H1 (cell line): ENCODE measurements at regions not wholly inside any gene's neighbourhood (a gene's known extent, or its start where the extent isn't known, plus 50 kb on each side); places are given as distances from the start of the nearest gene placed in this dataset.

Source experiments
- CTBP2 ChIP-seq: IDR thresholded peaks from 2 replicates; pipeline ENCODE4 v1.7.0; 2011; ENCODE audit warnings: borderline replicate concordance, mild to moderate bottlenecking, moderate library complexity, mixed read lengths, low read length; ENCODE audit not compliant: insufficient read depth, insufficient read length
- CTCF ChIP-seq, 3 experiments: IDR thresholded peaks; 1 replicate in 2 of 3; 2 replicates in 1 of 3; pipeline versions ENCODE4 v1.5.1 to v1.6.1; 2011; ENCODE audit warnings: low read length in 3 of 3, mild to moderate bottlenecking in 3 of 3, inconsistent platforms in 2 of 3, low read depth in 1 of 3, moderate library complexity in 1 of 3; ENCODE audit not compliant: insufficient read depth in 1 of 3; ENCODE audit errors: control extremely low read depth in 1 of 3
- EZH2 ChIP-seq: fragments of 200-600 bp; sonication (generic); IDR thresholded peaks from 2 replicates; pipeline ENCODE4 v1.7.1; 2012; ENCODE audit warnings: low read depth, mild to moderate bottlenecking, moderate library complexity, low read length, inconsistent platforms; ENCODE audit not compliant: severe bottlenecking
- GABPA ChIP-seq: IDR thresholded peaks from 2 replicates; pipeline ENCODE4 v1.6.1; 2011; ENCODE audit warnings: mild to moderate bottlenecking, low read length, moderate library complexity, borderline replicate concordance; ENCODE audit not compliant: insufficient read depth
- JUN ChIP-seq: IDR thresholded peaks from 2 replicates; pipeline ENCODE4 v1.6.1; 2011; ENCODE audit warnings: low read depth, mild to moderate bottlenecking, improper control_type of control experiment, low read length
- MAX ChIP-seq: IDR thresholded peaks from 2 replicates; pipeline ENCODE4 v1.6.1; 2012; ENCODE audit warnings: inconsistent platforms
- PHF8 ChIP-seq: fragments of 200-600 bp; sonication (generic); conservative IDR thresholded peaks from 2 replicates; pipeline ENCODE4 v1.7.1; 2012; ENCODE audit warnings: low read depth, mild to moderate bottlenecking, inconsistent platforms, low read length, moderate library complexity
- POLR2AphosphoS5 ChIP-seq: IDR thresholded peaks from 2 replicates; pipeline ENCODE4 v1.6.1; 2011; ENCODE audit warnings: low read depth, low read length
- RAD21 ChIP-seq, 2 experiments: IDR thresholded peaks in 1 of 2; conservative IDR thresholded peaks in 1 of 2; 2 replicates each; pipeline ENCODE4 v1.6.1; 2011; ENCODE audit warnings: low read depth in 2 of 2, low read length in 2 of 2, improper control_type of control experiment in 1 of 2, inconsistent platforms in 1 of 2, mild to moderate bottlenecking in 1 of 2, moderate library complexity in 1 of 2
- RNF2 ChIP-seq: fragments of 200-900, 300-1000 bp; sonication (generic); IDR thresholded peaks from 2 replicates; pipeline ENCODE4 v1.7.1; 2016; ENCODE audit warnings: borderline replicate concordance, low read depth, mild to moderate bottlenecking, antibody characterized with exemption, low read length; ENCODE audit not compliant: poor library complexity, severe bottlenecking; ENCODE audit errors: missing control alignments
- SP2 ChIP-seq: IDR thresholded peaks from 2 replicates; pipeline ENCODE4 v1.6.1; 2012; ENCODE audit warnings: mild to moderate bottlenecking, low read length, inconsistent platforms
- TAF1 ChIP-seq: IDR thresholded peaks from 2 replicates; pipeline ENCODE4 v1.6.1; 2011; ENCODE audit warnings: mild to moderate bottlenecking, low read depth, low read length
- YY1 ChIP-seq: IDR thresholded peaks from 2 replicates; pipeline ENCODE4 v1.6.1; 2011; ENCODE audit warnings: low read depth, mild to moderate bottlenecking, low read length

DNA sequence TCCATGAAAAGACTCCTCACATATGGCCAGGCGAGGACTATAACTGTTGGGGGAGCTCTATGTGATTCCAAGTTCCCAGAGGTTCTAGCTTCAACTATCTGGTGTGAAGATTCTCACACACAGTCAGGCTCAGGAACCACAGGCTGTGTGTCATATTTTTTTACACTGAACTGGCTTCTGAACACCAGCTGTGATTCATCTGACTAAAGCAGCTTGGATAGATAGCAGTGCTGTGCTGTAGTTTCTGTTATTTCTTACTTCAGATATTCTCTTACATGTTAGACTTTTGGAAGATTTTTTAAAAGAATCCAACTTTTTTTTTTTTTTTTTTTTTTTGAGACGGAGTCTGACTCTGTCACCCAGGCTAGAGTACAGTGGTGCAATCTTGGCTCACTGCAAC is 140.7 kb upstream of the MCHR2 start:
- TF ChIP-seq CTBP2 (no peak), POLR2AphosphoS5 (no peak), GABPA (no peak), CTCF (IDR thresholded peaks at IDR 0.05; ENCODE audit: control extremely low read depth in 1 of 3, insufficient read depth in 1 of 3, low read depth in 1 of 3, low read length in 3 of 3) (no peak), RNF2 (no peak), RAD21 (IDR thresholded peaks at IDR 0.05 in 1 of 2, conservative IDR thresholded peaks at IDR 0.05 in 1 of 2; ENCODE audit: low read depth in 2 of 2, low read length in 2 of 2) (no peak), MAX (no peak), TAF1 (no peak), JUN (no peak), PHF8 (no peak), SP2 (no peak), YY1 (no peak), EZH2 (no peak)
